ENCODE measurements at regions not wholly inside any gene's neighbourhood (a gene's known extent, or its start where the extent isn't known, plus 50 kb on each side); places are given as distances from the start of the nearest gene placed in this dataset.

GRCh38 chr6:164010441-164011103, 596.1 kb downstream of the QKI start:
- no peak for DNase-seq

- no peak for DNase-seq
Observed at GRCh38 chr6:164008902-164009301, 594.4 kb downstream of the QKI start.

GRCh38 chr6:164007881-164008280, 593.4 kb downstream of the QKI start:
- DNase-seq = no peak

- no peak for DNase-seq
Observed at GRCh38 chr6:164006459-164006858, 591.9 kb downstream of the QKI start.

GRCh38 chr6:164005004-164005711, 590.6 kb downstream of the QKI start:
- DNase-seq = no peak

- no peak for DNase-seq
Observed at GRCh38 chr6:164000276-164000675, 585.8 kb downstream of the QKI start.

- no peak for DNase-seq
Observed at GRCh38 chr6:163999475-164000125, 585.1 kb downstream of the QKI start.

GRCh38 chr6:163998496-163998895, 584.0 kb downstream of the QKI start:
- DNase-seq = no peak

- no peak for DNase-seq
Observed at GRCh38 chr6:163996491-163996890, 582.0 kb downstream of the QKI start.

- no peak for DNase-seq
Observed at GRCh38 chr6:163994566-163994965, 580.0 kb downstream of the QKI start.

GRCh38 chr6:163992701-163993100, 578.2 kb downstream of the QKI start:
- DNase-seq = no peak

GRCh38 chr6:163992056-163992455, 577.5 kb downstream of the QKI start:
- DNase-seq = no peak

- DNase-seq = no peak
Observed at GRCh38 chr6:163991321-163991720, 576.8 kb downstream of the QKI start.

- no peak for DNase-seq
Observed at GRCh38 chr6:163986313-163986712, 571.8 kb downstream of the QKI start.

GRCh38 chr6:163985710-163986109, 571.2 kb downstream of the QKI start:
- DNase-seq = no peak

GRCh38 chr6:163985040-163985439, 570.5 kb downstream of the QKI start:
- no peak for DNase-seq

- DNase-seq = no peak
Observed at GRCh38 chr6:163984124-163984936, 569.8 kb downstream of the QKI start.

- DNase-seq = no peak
Observed at GRCh38 chr6:163983679-163984078, 569.2 kb downstream of the QKI start.

GRCh38 chr6:163974322-163974721, 559.8 kb downstream of the QKI start:
- DNase-seq = no peak

GRCh38 chr6:163971841-163972838, 557.6 kb downstream of the QKI start:
- no peak for DNase-seq

- no peak for DNase-seq
Observed at GRCh38 chr6:163970846-163971564, 556.5 kb downstream of the QKI start.

Measured in central memory CD4-positive, alpha-beta T cell (primary cell).